Stimulated activated memory B cell treated with anti-CD40 and anti-IgM and Interleukin-4, amounts not matched to agents 10 μg/mL and 1 μg/mL and 100 μg/mL, for 72 hours (primary cell): ENCODE measurements at regions not wholly inside any gene's neighbourhood (a gene's known extent, or its start where the extent isn't known, plus 50 kb on each side); places are given as distances from the start of the nearest gene placed in this dataset.

ENCODE experiments used
- ATAC-seq: fragments of 150-1000 bp; cut with Tn5 transposase; 2 replicates; pipeline ENCODE4 v1.10.0; 2021
- H3K27ac Mint-ChIP-seq: one replicate; pipeline ENCODE4 v1.8.0; 2022; ENCODE audit warnings: mild to moderate bottlenecking, mixed read lengths
- H3K27me3 Mint-ChIP-seq: one replicate; pipeline ENCODE4 v1.8.0; 2022; ENCODE audit warnings: mixed read lengths
- H3K36me3 Mint-ChIP-seq: one replicate; pipeline ENCODE4 v1.8.0; 2022; ENCODE audit warnings: mixed read lengths
- H3K4me1 Mint-ChIP-seq: one replicate; pipeline ENCODE4 v1.8.0; 2022; ENCODE audit warnings: mixed read lengths
- H3K4me3 Mint-ChIP-seq: one replicate; pipeline ENCODE4 v1.8.0; 2022; ENCODE audit warnings: mild to moderate bottlenecking, moderate library complexity, mixed read lengths
- H3K9me3 Mint-ChIP-seq: one replicate; pipeline ENCODE4 v1.8.0; 2022; ENCODE audit warnings: mixed read lengths

- no peak overlapping the region for H3K4me3 Mint-ChIP-seq
- H3K4me1 Mint-ChIP-seq, result no peaks in the 10 kb centered on the region
- ATAC-seq, result no peak
- no peaks in the 10 kb centered on the region for H3K27me3 Mint-ChIP-seq
- no peak overlapping the region for H3K27ac Mint-ChIP-seq
- peaks cover 13% of the 10 kb centered on the region for H3K9me3 Mint-ChIP-seq
- no peaks in the 10 kb centered on the region for H3K36me3 Mint-ChIP-seq
These were observed 376.3 kb upstream of the SALL3 start for GRCh38 chr18:78603102-78603983.

GRCh38 chr18:78605255-78605654 lies 374.4 kb upstream of the SALL3 start:
- Mint-ChIP-seq H3K4me3 (no peak overlapping the region), H3K9me3 (peaks cover 13% of the 10 kb centered on the region), H3K36me3 (no peaks in the 10 kb centered on the region), H3K4me1 (no peaks in the 10 kb centered on the region), H3K27ac (no peak overlapping the region), H3K27me3 (no peaks in the 10 kb centered on the region)
- no peak for ATAC-seq

- Mint-ChIP-seq H3K36me3 (no peaks in the 10 kb centered on the region), H3K27ac (no peak overlapping the region)
These were observed 372.4 kb upstream of the SALL3 start for GRCh38 chr18:78607221-78607620.

GRCh38 chr18:78607784-78608183 lies 371.8 kb upstream of the SALL3 start:
- H3K36me3 Mint-ChIP-seq, result no peaks in the 10 kb centered on the region
- H3K4me1 Mint-ChIP-seq, result no peaks in the 10 kb centered on the region
- H3K27me3 Mint-ChIP-seq, result no peaks in the 10 kb centered on the region
- H3K4me3 Mint-ChIP-seq, result no peak overlapping the region
- no peak overlapping the region for H3K27ac Mint-ChIP-seq
- ATAC-seq, result no peak
- H3K9me3 Mint-ChIP-seq, result peaks cover 13% of the 10 kb centered on the region

More at GRCh38 chr18:78607221-78607620, 372.4 kb upstream of the SALL3 start:
- Mint-ChIP-seq H3K27me3 (no peaks in the 10 kb centered on the region), H3K4me1 (no peaks in the 10 kb centered on the region), H3K9me3 (peaks cover 13% of the 10 kb centered on the region), H3K4me3 (no peak overlapping the region)
- ATAC-seq, result no peak

GRCh38 chr18:78610179-78610578 lies 369.4 kb upstream of the SALL3 start:
- Mint-ChIP-seq H3K4me3 (no peak overlapping the region), H3K27ac (no peak overlapping the region), H3K36me3 (no peaks in the 10 kb centered on the region), H3K9me3 (peaks cover 19% of the 10 kb centered on the region), H3K27me3 (no peaks in the 10 kb centered on the region), H3K4me1 (no peaks in the 10 kb centered on the region)
- ATAC-seq, result no peak

- H3K4me1 Mint-ChIP-seq, result no peaks in the 10 kb centered on the region
- H3K27me3 Mint-ChIP-seq, result no peaks in the 10 kb centered on the region
- no peak overlapping the region for H3K27ac Mint-ChIP-seq
- H3K36me3 Mint-ChIP-seq, result no peaks in the 10 kb centered on the region
- no peak overlapping the region for H3K4me3 Mint-ChIP-seq
- H3K9me3 Mint-ChIP-seq, result peaks cover 18% of the 10 kb centered on the region
- ATAC-seq, result no peak
These were observed 368.3 kb upstream of the SALL3 start for GRCh38 chr18:78611201-78611800.

- H3K36me3 Mint-ChIP-seq, result no peaks in the 10 kb centered on the region
- peaks cover 18% of the 10 kb centered on the region for H3K9me3 Mint-ChIP-seq
- H3K27ac Mint-ChIP-seq, result no peak overlapping the region
- H3K27me3 Mint-ChIP-seq, result no peaks in the 10 kb centered on the region
- no peaks in the 10 kb centered on the region for H3K4me1 Mint-ChIP-seq
- no peak for ATAC-seq
- no peak overlapping the region for H3K4me3 Mint-ChIP-seq
These were observed 367.7 kb upstream of the SALL3 start for GRCh38 chr18:78611869-78612268.

GRCh38 chr18:78612318-78612717 lies 367.3 kb upstream of the SALL3 start:
- no peak overlapping the region for H3K27ac Mint-ChIP-seq
- no peaks in the 10 kb centered on the region for H3K36me3 Mint-ChIP-seq
- no peak for ATAC-seq
- H3K4me1 Mint-ChIP-seq, result no peaks in the 10 kb centered on the region
- no peak overlapping the region for H3K4me3 Mint-ChIP-seq
- no peaks in the 10 kb centered on the region for H3K27me3 Mint-ChIP-seq
- H3K9me3 Mint-ChIP-seq, result peaks cover 17% of the 10 kb centered on the region

GRCh38 chr18:78612801-78613200 lies 366.8 kb upstream of the SALL3 start:
- H3K27ac Mint-ChIP-seq, result no peak overlapping the region
- no peaks in the 10 kb centered on the region for H3K4me1 Mint-ChIP-seq
- no peaks in the 10 kb centered on the region for H3K27me3 Mint-ChIP-seq
- no peaks in the 10 kb centered on the region for H3K36me3 Mint-ChIP-seq
- peaks cover 17% of the 10 kb centered on the region for H3K9me3 Mint-ChIP-seq
- ATAC-seq, result no peak
- H3K4me3 Mint-ChIP-seq, result no peak overlapping the region

- Mint-ChIP-seq H3K9me3 (peaks cover 13% of the 10 kb centered on the region), H3K4me1 (no peaks in the 10 kb centered on the region), H3K4me3 (no peak overlapping the region), H3K27ac (no peak overlapping the region), H3K27me3 (no peaks in the 10 kb centered on the region), H3K36me3 (no peaks in the 10 kb centered on the region)
- no peak for ATAC-seq
These were observed 360.9 kb upstream of the SALL3 start for GRCh38 chr18:78618726-78619125.

- ATAC-seq, result no peak
- Mint-ChIP-seq H3K4me1 (peaks cover 8% of the 10 kb centered on the region), H3K36me3 (no peaks in the 10 kb centered on the region), H3K4me3 (no peak overlapping the region), H3K27ac (no peak overlapping the region), H3K27me3 (peaks cover 10% of the 10 kb centered on the region), H3K9me3 (peaks cover 13% of the 10 kb centered on the region)
These were observed 359.8 kb upstream of the SALL3 start for GRCh38 chr18:78619854-78620253.

- ATAC-seq, result no peak
- Mint-ChIP-seq H3K27ac (no peak overlapping the region), H3K27me3 (peaks cover 14% of the 10 kb centered on the region), H3K4me3 (no peak overlapping the region), H3K4me1 (peaks cover 10% of the 10 kb centered on the region), H3K9me3 (peaks cover 10% of the 10 kb centered on the region), H3K36me3 (no peaks in the 10 kb centered on the region)
These were observed 359.3 kb upstream of the SALL3 start for GRCh38 chr18:78620326-78620725.

- H3K4me1 Mint-ChIP-seq, result peaks cover 19% of the 10 kb centered on the region
- H3K27me3 Mint-ChIP-seq, result peaks cover 14% of the 10 kb centered on the region
- H3K36me3 Mint-ChIP-seq, result no peaks in the 10 kb centered on the region
These were observed 358.4 kb upstream of the SALL3 start for GRCh38 chr18:78621141-78621755.

GRCh38 chr18:78622251-78622906 lies 357.2 kb upstream of the SALL3 start:
- Mint-ChIP-seq H3K9me3 (no peaks in the 10 kb centered on the region), H3K4me3 (no peak overlapping the region), H3K36me3 (no peaks in the 10 kb centered on the region), H3K27me3 (peaks cover 14% of the 10 kb centered on the region), H3K4me1 (peaks cover 19% of the 10 kb centered on the region), H3K27ac (no peak overlapping the region)
- no peak for ATAC-seq

More at GRCh38 chr18:78621141-78621755, 358.4 kb upstream of the SALL3 start:
- Mint-ChIP-seq H3K4me3 (no peak overlapping the region), H3K9me3 (peaks cover 6% of the 10 kb centered on the region), H3K27ac (no peak overlapping the region)
- no peak for ATAC-seq

- peak; percentile 50 for ATAC-seq
- H3K27ac Mint-ChIP-seq, result no peak overlapping the region
- H3K4me3 Mint-ChIP-seq, result no peak overlapping the region
- no peaks in the 10 kb centered on the region for H3K9me3 Mint-ChIP-seq
- no peaks in the 10 kb centered on the region for H3K36me3 Mint-ChIP-seq
- H3K4me1 Mint-ChIP-seq, result peaks cover 19% of the 10 kb centered on the region
- H3K27me3 Mint-ChIP-seq, result peaks cover 14% of the 10 kb centered on the region
These were observed 356.6 kb upstream of the SALL3 start for GRCh38 chr18:78622907-78623541.
